HG03196 (cell line): ENCODE measurements at regions not wholly inside any gene's neighbourhood (a gene's known extent, or its start where the extent isn't known, plus 50 kb on each side); places are given as distances from the start of the nearest gene placed in this dataset.

ENCODE experiments used
- ATAC-seq: cut with Tn5 transposase; IDR thresholded peaks from one replicate; pipeline ENCODE4 v1.9.1; 2021; ENCODE audit not compliant: unreplicated experiment

DNA sequence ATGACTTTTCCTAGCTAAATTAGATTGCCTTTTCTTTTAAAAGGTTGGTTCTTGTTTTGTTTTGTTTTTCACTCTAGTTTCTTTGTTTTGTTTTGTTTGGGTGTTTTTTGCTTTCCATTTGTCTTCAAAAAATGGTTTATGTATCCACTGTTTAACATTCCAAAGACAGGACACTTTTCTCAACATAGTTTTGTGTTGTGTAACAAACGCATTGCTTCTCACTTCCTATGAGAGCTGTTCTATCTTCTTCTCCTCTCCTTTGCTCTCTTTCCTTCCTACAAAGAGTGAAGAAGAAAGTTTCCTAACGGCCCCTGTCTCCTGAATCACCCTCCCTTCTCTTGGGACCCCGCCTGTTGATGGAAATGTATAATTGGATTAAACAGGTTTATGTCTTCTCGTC, 539.7 kb downstream of the ACTL7B start:
- no peak for ATAC-seq

DNA sequence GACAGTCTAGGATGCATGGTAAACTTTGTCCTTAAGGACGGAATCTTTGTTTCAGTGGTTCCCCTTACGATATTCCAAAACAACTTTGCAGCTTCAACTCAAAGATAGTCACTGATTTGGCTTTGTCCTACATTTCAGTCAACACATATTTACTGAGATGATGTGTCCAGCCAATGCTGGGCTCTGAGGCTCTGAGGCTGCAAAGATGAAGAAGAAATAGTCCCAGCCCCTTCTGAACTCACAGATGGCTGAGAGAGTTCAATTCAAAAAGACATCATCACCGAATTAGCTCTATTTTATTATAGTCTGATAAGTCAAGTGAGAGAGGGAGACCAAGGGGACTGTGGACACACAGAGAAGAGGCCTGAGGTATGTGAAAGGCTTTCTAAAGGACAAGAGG, 544.0 kb downstream of the ACTL7B start:
- no peak for ATAC-seq

- no peak for ATAC-seq
These were observed 545.6 kb downstream of the ACTL7B start for GRCh38 chr9:108310202-108310601.

- no peak for ATAC-seq
These were observed 555.2 kb downstream of the ACTL7B start for GRCh38 chr9:108300306-108301287.

DNA sequence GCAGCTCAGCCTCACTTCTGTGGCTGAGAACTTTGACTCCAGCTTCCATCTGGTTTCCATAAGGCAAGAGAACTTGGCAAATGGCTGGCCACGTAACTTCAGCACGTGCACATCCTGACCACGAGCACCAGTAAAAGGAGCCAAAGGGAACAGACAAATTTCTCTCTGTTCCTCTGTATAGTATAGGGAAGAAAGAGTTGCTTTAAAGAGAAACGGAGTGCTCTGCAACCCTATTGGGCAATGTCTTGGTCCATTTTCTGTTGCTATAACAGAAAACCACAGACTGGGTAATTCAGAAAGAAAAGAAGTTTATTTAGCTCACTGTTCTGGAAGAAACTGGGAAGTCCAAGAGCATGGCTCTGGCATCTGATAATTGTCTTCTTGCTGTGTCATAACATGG, 558.7 kb downstream of the ACTL7B start:
- ATAC-seq, result no peak

DNA sequence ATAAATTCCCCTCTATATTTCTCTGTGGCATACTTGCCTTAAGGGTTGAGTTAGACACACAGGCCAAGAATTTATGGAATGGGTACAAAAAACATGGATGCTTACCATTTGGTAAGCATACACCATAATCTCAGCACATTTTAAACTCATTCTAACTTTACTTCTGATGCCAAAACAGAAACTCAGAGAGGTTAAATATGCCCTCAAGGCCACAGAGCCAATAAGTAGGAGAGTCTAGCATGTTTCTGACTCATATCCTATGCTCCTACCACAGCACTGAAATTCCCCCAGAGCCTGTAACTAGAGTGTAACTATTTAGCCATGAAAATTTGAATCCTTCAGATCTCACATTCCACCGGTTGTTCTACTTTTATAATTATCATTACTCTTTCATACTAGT, 559.7 kb downstream of the ACTL7B start:
- no peak for ATAC-seq

- ATAC-seq, result no peak
These were observed 564.2 kb downstream of the ACTL7B start for GRCh38 chr9:108291586-108291932.

GRCh38 chr9:108290839-108291585, 564.8 kb downstream of the ACTL7B start:
- ATAC-seq, result no peak

DNA sequence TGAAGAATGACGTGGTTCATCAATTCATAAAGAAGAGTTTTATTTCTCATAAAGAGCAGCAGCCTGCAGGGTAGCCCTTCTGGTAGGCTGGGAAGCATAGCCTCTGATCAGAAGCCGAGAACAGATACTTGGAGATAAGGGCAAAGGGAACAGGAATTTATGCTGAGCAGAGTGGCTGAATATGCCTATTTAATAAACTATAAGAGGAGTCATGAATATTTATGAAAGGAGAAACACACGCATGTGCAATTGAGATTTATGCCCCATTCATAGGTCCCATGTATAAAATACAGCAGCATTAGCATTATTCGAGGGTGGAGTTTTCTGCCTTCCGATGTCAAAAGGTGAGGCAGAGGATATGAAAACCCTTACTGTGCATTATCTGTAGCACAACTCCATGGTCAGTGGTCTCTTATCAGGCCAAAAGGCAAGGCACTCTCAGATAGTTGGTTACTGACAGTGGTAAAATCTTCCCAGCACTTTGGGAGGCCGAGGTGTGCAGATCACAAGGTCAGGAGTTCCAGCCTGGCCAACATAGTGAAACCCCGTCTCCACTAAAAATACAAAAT, 569.1 kb downstream of the ACTL7B start:
- ATAC-seq, result no peak

DNA sequence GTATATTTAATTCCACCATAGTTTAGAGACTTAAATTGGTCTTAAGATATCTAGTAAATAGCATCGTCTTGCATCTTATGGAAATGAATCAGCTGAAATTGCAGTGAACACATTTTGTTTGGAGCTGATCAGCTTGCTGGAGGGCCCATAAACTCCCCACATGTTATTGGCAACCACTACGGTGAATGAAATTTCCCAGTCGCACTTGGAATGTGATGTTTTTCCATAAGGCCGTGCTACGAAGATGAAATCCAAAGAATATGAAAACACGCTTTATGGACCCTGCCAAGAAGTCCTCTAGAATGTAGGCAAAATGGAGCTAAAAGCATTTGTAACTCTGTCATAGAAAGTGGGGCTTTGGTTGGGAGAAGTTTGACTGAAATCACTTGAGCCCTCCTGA, 572.1 kb downstream of the ACTL7B start:
- no peak for ATAC-seq

DNA sequence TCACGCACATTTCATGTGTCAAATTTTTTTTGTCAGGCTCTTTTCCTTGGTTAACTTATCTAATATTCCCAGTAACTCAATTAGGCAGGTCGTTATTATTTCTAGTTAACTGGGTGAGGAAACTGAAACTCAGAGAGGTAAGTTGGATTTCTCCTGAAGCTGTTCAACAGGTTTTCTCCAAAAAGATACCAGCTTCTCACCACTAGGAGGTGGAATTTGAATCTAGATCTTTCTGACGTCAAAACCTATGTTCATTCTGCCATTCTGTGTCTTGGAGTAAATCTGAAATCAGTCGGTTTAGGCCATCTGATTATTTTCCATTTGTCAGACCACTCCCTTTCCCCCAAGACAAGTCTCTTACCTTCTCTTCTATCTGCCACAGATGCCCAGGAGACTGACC, 572.9 kb downstream of the ACTL7B start:
- ATAC-seq, result no peak

DNA sequence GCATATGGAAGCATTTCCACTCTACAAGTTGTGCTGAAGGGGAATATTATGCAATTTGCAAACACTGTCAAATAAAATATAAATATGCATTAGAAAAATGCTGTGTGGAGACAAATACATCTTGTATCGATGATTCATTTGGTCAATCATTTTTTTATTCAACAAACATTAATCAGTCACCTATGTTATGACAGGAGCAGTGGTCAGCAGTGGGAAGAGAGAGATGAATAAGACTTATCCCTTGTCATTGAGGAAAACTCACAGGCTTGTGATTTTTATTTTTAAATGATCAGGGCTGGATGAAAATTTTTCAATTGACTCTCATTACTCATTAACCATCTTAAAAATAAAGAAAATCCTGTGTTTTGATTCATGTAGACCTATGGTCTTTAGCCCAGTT, 574.1 kb downstream of the ACTL7B start:
- ATAC-seq, result no peak

- no peak for ATAC-seq
These were observed 577.4 kb downstream of the ACTL7B start for GRCh38 chr9:108278341-108278740.

GRCh38 chr9:108277216-108277615, 578.6 kb downstream of the ACTL7B start:
- ATAC-seq, result no peak

- no peak for ATAC-seq
These were observed 579.9 kb downstream of the ACTL7B start for GRCh38 chr9:108275906-108276305.

DNA sequence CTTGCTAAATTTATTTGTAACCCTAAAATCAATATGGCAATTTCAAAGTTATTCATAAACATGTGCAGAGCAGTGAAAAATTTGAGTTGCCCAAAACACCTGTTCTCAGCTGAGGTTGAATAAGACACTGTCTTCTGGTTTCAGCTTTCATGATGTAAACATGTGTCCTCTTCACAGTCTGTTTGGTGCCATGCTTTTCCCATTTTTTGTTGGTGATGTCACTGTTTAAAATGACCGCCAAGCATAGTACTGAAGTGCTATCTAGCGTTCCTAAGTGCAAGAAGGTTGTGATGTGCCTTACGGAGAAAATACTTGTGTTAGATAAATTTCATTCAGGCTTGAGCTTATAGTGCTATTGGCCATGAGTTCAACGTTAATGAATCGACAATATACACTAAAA, 580.8 kb downstream of the ACTL7B start:
- ATAC-seq, result no peak

GRCh38 chr9:108273988-108274387, 581.8 kb downstream of the ACTL7B start:
- ATAC-seq, result no peak

DNA sequence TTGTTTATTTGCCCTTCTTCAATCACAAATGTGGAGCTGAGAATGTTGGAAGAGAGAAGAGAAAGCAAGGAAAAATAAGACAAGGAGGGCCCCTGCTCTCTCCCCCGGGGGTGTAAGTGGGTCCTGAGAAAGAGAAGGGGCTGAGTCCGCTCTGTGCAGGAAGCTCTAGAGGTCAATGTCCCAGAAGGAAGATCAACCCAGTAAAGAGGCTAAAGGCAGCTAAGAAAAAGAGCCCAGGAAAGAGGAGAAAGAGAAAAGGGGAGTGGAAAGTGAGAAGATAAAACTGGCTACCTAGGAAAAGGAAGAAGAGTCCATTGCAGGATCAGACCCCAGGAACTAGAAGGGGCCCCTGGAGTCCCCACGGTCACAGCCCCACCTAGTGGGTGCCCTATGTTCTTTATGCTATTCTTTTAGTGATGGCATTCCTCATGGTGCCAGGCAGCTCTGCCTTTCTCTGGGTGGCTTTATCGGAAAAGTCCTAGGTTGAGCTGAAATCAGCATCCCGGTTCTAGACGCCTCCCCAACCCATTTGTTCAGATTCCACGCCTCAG, 583.4 kb downstream of the ACTL7B start:
- no peak for ATAC-seq

DNA sequence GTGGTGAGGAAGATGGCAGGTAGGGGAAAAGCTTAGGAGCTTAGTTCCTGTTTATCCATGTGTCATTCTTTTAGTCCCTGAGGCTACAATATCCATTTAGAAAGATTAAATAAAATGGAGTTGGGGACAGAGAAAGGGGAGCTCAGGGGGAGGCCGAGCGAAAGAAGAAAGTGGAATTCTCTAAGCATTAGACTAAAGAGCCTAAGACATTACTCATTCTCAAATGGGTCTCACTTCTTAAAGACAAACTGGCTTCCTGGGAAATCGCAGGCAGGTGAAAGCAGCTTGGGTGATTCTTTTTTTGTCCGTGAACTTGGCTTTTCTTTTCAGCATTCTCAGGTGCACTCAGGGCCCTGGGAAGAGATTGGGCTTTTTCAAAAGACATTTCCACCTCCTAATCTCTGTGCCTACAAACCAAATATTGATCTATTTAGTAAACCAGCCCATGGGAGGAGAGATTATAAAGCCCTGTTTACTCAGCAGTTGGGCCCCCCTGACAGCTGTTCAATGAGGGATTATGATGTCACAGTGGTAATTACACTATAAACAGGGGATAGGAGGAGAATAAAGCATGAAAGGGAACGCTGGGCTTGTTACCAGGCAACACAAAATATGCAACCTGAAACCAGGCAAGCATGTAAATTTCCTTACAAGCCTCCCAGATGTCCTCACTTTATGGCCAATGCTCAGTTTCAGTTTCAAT, 584.0 kb downstream of the ACTL7B start:
- no peak for ATAC-seq

DNA sequence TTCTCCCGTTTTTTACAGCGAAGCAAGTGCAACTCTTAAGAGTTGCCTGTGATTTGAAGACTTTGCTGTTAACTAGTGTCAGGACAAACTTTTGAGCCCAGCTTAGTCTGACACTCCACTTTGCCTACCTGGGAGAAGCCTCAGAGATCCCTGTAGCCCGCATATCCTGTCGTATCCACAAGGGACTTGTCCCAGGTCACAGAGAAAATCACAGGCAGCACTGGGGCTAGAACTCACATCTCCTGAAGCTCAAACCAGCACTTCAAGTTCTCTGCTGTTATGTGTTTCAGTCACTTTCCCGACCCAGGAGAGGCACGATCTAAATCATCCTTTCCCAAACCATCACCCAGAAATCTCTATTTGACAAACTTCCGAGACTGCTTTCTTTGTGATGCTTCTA, 584.5 kb downstream of the ACTL7B start:
- no peak for ATAC-seq

DNA sequence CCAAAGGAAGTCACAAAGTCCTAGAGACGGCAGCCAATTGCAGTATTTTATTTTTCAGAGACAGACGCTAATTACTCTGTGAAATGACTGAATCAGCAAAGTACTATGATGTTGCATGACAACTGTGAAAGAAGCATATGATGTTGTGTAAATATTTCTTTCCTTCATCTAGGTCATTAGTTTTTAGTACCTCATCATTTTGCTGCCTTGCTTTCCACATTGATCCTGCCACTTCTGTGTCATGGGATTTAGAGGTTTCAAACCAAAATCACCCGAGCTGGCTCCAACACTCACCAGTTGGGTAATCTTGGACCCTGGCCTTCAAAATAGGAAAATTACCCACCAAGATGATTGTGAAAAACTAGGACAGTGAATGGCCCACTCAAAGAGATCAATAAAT, 585.2 kb downstream of the ACTL7B start:
- ATAC-seq, result no peak
